Osteocyte (in vitro differentiated cells): ENCODE measurements at regions not wholly inside any gene's neighbourhood (a gene's known extent, or its start where the extent isn't known, plus 50 kb on each side); places are given as distances from the start of the nearest gene placed in this dataset.

Source experiments
- DNase-seq: peaks from one replicate; pipeline ENCODE4 v3.0.0; 2021; ENCODE audit warnings: mixed read lengths; ENCODE audit not compliant: unreplicated experiment; ENCODE audit errors: extremely low spot score
- H3K27ac Mint-ChIP-seq: one replicate; pipeline ENCODE4 v1.8.0; 2021; ENCODE audit warnings: mild to moderate bottlenecking, mixed read lengths; ENCODE audit not compliant: unreplicated experiment
- H3K27me3 Mint-ChIP-seq: one replicate; pipeline ENCODE4 v1.8.0; 2021; ENCODE audit warnings: mixed read lengths; ENCODE audit not compliant: unreplicated experiment
- H3K36me3 Mint-ChIP-seq: one replicate; pipeline ENCODE4 v1.8.0; 2021; ENCODE audit warnings: mixed read lengths; ENCODE audit not compliant: unreplicated experiment
- H3K4me1 Mint-ChIP-seq: one replicate; pipeline ENCODE4 v1.8.0; 2021; ENCODE audit warnings: mixed read lengths; ENCODE audit not compliant: unreplicated experiment
- H3K4me3 Mint-ChIP-seq: one replicate; pipeline ENCODE4 v1.8.0; 2021; ENCODE audit warnings: mild to moderate bottlenecking, moderate library complexity, mixed read lengths; ENCODE audit not compliant: unreplicated experiment
- H3K9me3 Mint-ChIP-seq: one replicate; pipeline ENCODE4 v1.8.0; 2021; ENCODE audit warnings: mixed read lengths; ENCODE audit not compliant: unreplicated experiment
- TF ChIP-seq, protein P1 (sequence below): fragments of 200-600 bp; sonication (generic); IDR thresholded peaks from 2 replicates; pipeline ENCODE4 v1.5.0; 2021; ENCODE audit warnings: antibody characterized with exemption, mild to moderate bottlenecking, moderate library complexity

DNA sequence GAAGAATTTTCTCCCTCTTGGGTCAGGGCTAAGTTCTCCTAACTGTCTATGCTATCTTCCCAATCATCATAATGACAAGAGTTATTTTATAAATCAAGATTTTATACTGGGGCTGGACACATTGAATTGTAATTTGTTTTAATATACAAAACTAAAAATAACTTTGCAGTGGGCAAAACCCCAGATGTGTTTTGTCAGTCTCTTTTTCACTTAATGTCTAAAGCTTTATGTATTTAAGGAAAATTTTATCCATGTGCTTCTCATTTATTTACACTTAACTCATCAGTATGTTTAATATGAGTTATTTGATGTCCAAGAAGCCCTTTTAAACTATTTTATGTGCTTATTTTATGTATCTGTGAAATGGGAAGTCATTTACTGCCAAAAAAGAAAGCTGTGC lies 362.8 kb upstream of the ADAMTSL1 start:
- Mint-ChIP-seq H3K4me3 (no peak overlapping the region), H3K27ac (no peak overlapping the region), H3K36me3 (no peaks in the 10 kb centered on the region), H3K4me1 (peaks cover 16% of the 10 kb centered on the region), H3K27me3 (no peaks in the 10 kb centered on the region), H3K9me3 (no peaks in the 10 kb centered on the region)
- TF ChIP-seq, protein P1, sequence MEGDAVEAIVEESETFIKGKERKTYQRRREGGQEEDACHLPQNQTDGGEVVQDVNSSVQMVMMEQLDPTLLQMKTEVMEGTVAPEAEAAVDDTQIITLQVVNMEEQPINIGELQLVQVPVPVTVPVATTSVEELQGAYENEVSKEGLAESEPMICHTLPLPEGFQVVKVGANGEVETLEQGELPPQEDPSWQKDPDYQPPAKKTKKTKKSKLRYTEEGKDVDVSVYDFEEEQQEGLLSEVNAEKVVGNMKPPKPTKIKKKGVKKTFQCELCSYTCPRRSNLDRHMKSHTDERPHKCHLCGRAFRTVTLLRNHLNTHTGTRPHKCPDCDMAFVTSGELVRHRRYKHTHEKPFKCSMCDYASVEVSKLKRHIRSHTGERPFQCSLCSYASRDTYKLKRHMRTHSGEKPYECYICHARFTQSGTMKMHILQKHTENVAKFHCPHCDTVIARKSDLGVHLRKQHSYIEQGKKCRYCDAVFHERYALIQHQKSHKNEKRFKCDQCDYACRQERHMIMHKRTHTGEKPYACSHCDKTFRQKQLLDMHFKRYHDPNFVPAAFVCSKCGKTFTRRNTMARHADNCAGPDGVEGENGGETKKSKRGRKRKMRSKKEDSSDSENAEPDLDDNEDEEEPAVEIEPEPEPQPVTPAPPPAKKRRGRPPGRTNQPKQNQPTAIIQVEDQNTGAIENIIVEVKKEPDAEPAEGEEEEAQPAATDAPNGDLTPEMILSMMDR: no peak
- no peak for DNase-seq

DNA sequence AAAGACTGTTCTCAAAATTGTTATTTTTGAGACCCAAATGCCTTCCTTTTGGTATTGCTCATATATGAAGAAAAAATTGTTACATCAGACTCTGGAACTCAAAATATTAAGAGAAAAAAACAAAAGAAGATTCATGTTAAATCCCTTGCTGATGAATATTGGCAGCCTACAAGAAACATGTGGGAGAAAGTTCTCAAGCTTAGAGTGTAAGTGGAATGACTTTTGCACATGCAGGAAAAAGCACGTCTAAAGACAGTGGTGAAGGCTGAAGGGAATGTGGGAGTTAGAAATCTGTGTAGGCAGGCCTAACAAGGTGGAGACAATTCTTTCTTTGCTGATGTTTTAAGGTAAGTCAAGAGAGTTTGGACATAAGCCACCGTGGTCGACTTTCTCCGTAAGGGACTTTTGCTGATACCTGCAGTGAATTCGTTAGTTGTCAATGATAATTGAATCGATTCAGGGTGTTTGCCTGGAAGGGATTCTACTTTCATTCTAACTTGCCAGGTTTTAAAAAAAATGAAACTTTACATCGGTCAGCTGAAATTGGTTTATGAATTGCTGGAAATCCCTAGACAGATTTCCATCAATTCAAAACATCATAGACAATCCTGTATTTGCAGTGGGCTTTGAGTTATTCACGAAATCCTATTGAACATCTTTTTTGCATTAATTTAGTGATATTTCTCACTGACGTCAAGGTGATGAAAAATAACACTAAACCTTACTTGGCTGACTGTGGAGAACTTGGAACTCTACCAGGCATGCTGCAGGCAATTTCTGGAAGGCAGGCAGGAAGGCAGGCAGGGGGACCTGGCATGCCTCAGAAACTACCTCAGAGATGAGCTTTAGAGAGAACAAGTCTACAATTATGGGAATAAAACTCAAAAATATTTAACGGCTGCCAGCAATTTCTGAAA lies 359.1 kb upstream of the ADAMTSL1 start:
- peak overlapping the region; percentile 38 for H3K27ac Mint-ChIP-seq
- DNase-seq: no peak
- no peaks in the 10 kb centered on the region for H3K9me3 Mint-ChIP-seq
- H3K4me3 Mint-ChIP-seq: no peak overlapping the region
- no peaks in the 10 kb centered on the region for H3K36me3 Mint-ChIP-seq
- H3K4me1 Mint-ChIP-seq: peaks cover 13% of the 10 kb centered on the region
- no peaks in the 10 kb centered on the region for H3K27me3 Mint-ChIP-seq
- TF ChIP-seq, protein P1: no peak

DNA sequence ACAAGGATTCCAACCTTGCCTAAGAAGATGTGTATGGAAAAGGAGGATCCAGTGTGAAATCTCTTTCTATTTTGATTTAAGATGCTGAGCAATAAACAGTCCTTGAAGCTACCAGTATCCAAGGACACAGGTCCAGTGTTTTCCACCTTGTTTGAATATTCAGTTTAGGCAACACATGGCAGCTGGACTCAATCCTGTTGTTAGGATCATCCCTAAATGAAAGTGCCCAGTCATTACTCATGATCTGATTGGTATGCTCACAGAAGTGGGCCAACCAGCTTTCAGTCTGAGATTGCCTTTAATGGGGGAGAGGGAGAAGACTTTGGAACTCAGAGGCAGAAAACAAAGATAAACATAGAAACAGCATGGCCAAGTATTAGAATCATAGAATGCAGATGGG lies 355.7 kb upstream of the ADAMTSL1 start:
- Mint-ChIP-seq H3K4me1 (peaks cover 30% of the 10 kb centered on the region), H3K27ac (no peak overlapping the region), H3K4me3 (no peak overlapping the region), H3K27me3 (no peaks in the 10 kb centered on the region), H3K36me3 (no peaks in the 10 kb centered on the region), H3K9me3 (no peaks in the 10 kb centered on the region)
- no peak for DNase-seq
- TF ChIP-seq, protein P1: no peak

DNA sequence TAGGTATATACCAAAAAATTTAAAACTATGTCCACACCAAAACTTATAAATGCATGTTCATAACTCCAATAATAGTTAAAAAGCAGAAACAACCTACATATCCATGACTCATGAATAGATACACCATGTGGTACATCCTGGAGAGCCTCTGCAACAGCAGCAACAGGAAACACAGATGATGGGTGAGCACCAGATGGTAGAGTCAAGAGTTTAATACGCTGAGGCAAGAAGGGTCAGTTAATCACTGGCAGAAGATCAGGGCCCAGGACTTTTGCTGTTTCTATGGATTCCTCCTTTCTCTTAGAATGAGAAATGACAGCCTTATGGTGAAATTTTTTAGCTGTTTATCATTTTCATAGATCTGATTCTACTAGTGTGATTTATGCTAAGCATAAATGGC lies 351.8 kb upstream of the ADAMTSL1 start:
- H3K27me3 Mint-ChIP-seq: no peaks in the 10 kb centered on the region
- H3K4me3 Mint-ChIP-seq: no peak overlapping the region
- H3K4me1 Mint-ChIP-seq: peaks cover 50% of the 10 kb centered on the region
- H3K9me3 Mint-ChIP-seq: peaks cover 8% of the 10 kb centered on the region
- DNase-seq: no peak
- H3K27ac Mint-ChIP-seq: peak overlapping the region; percentile 3
- H3K36me3 Mint-ChIP-seq: no peaks in the 10 kb centered on the region
- TF ChIP-seq, protein P1: no peak

DNA sequence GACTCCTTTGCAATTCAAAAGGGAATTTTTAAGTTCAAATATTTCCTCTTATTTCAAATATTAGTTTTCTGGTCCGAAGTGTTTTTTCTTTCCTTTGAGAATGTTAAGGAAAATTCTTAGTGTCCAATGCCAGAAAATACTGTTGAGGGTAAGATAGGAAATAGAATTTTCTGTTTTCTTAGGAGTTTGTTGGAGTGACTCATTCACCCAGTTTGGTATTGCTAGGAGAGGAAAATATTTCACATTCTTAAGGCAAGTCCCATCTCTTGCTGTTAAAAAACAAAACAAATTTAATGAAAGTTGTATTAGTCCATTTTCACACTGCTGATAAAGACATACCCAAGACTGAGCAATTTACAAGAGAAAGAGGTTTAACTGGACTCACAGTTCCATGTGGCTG lies 349.2 kb upstream of the ADAMTSL1 start:
- H3K27ac Mint-ChIP-seq: peak overlapping the region; percentile 91
- no peaks in the 10 kb centered on the region for H3K27me3 Mint-ChIP-seq
- peaks cover 8% of the 10 kb centered on the region for H3K9me3 Mint-ChIP-seq
- DNase-seq: no peak
- H3K36me3 Mint-ChIP-seq: no peaks in the 10 kb centered on the region
- TF ChIP-seq, protein P1: no peak
- H3K4me3 Mint-ChIP-seq: no peak overlapping the region
- H3K4me1 Mint-ChIP-seq: peaks cover 58% of the 10 kb centered on the region
